ENCODE measurements at regions not wholly inside any gene's neighbourhood (a gene's known extent, or its start where the extent isn't known, plus 50 kb on each side); places are given as distances from the start of the nearest gene placed in this dataset.
"Not testable (repeated sequence)": the region's sequence is repeated elsewhere in the genome, so short reads cannot be mapped to it uniquely, and the experiment has no call there.

- H3K27ac Mint-ChIP-seq: no peak overlapping the region
- no peaks in the 10 kb centered on the region for H3K4me1 Mint-ChIP-seq (ENCODE audit: low read depth)
- no peak overlapping the region for H3K4me3 Mint-ChIP-seq
- no peaks in the 10 kb centered on the region for H3K27me3 Mint-ChIP-seq
- H3K9me3 Mint-ChIP-seq: no peaks in the 10 kb centered on the region
- no peaks in the 10 kb centered on the region for H3K36me3 Mint-ChIP-seq (ENCODE audit: low read depth)
- intact Hi-C loops (cut with micrococcal nuclease): no loop called here
Observed at GRCh38 chrX:148080593-148080992, 99.5 kb downstream of the FMR1NB start.

- H3K4me1 Mint-ChIP-seq (ENCODE audit: low read depth): no peaks in the 10 kb centered on the region
- no peak overlapping the region for H3K27ac Mint-ChIP-seq
- no peak overlapping the region for H3K4me3 Mint-ChIP-seq
- no peaks in the 10 kb centered on the region for H3K27me3 Mint-ChIP-seq
- no peaks in the 10 kb centered on the region for H3K9me3 Mint-ChIP-seq
- H3K36me3 Mint-ChIP-seq (ENCODE audit: low read depth): no peaks in the 10 kb centered on the region
- intact Hi-C loops (cut with micrococcal nuclease): no loop called here
Observed at GRCh38 chrX:148084611-148085010, 103.5 kb downstream of the FMR1NB start.

- Mint-ChIP-seq H3K4me1 (ENCODE audit: low read depth) (no peaks in the 10 kb centered on the region), H3K27ac (no peak overlapping the region), H3K27me3 (no peaks in the 10 kb centered on the region), H3K9me3 (no peaks in the 10 kb centered on the region), H3K4me3 (no peak overlapping the region), H3K36me3 (ENCODE audit: low read depth) (no peaks in the 10 kb centered on the region)
- intact Hi-C loops (cut with micrococcal nuclease): no loop called here
Observed at GRCh38 chrX:148120151-148120550, 139.0 kb downstream of the FMR1NB start.

GRCh38 chrX:148120999-148121623, 140.0 kb downstream of the FMR1NB start:
- H3K4me1 Mint-ChIP-seq (ENCODE audit: low read depth): no peaks in the 10 kb centered on the region
- no peaks in the 10 kb centered on the region for H3K36me3 Mint-ChIP-seq (ENCODE audit: low read depth)
- no peaks in the 10 kb centered on the region for H3K9me3 Mint-ChIP-seq
- H3K4me3 Mint-ChIP-seq: no peak overlapping the region
- H3K27me3 Mint-ChIP-seq: no peaks in the 10 kb centered on the region
- intact Hi-C loops (cut with micrococcal nuclease): no loop called here
- H3K27ac Mint-ChIP-seq: no peak overlapping the region

GRCh38 chrX:148128872-148129505, 147.9 kb downstream of the FMR1NB start:
- H3K27ac Mint-ChIP-seq; H3K9me3 Mint-ChIP-seq; H3K27me3 Mint-ChIP-seq; H3K4me1 Mint-ChIP-seq (ENCODE audit: low read depth); intact Hi-C loops (cut with micrococcal nuclease); H3K36me3 Mint-ChIP-seq (ENCODE audit: low read depth): not testable (repeated sequence)
- H3K4me3 Mint-ChIP-seq: peak overlapping the region; percentile 39

GRCh38 chrX:148133105-148133725, 152.1 kb downstream of the FMR1NB start:
- Mint-ChIP-seq H3K4me1 (ENCODE audit: low read depth) (no peaks in the 10 kb centered on the region), H3K27ac (no peak overlapping the region), H3K9me3 (no peaks in the 10 kb centered on the region), H3K27me3 (no peaks in the 10 kb centered on the region), H3K36me3 (ENCODE audit: low read depth) (no peaks in the 10 kb centered on the region), H3K4me3 (no peak overlapping the region)
- intact Hi-C loops (cut with micrococcal nuclease): loop anchor here (5.0 kb wide), 1 partner anchor 1154 kb away; no protein-coding TSS in a partner anchor

- H3K9me3 Mint-ChIP-seq: no peaks in the 10 kb centered on the region
- intact Hi-C loops (cut with micrococcal nuclease): loop anchor here (5.0 kb wide), 1 partner anchor 1153 kb away; no protein-coding TSS in a partner anchor
- no peak overlapping the region for H3K4me3 Mint-ChIP-seq
- no peaks in the 10 kb centered on the region for H3K4me1 Mint-ChIP-seq (ENCODE audit: low read depth)
- no peak overlapping the region for H3K27ac Mint-ChIP-seq
- H3K36me3 Mint-ChIP-seq (ENCODE audit: low read depth): no peaks in the 10 kb centered on the region
- no peaks in the 10 kb centered on the region for H3K27me3 Mint-ChIP-seq
Observed at GRCh38 chrX:148134578-148134977, 153.4 kb downstream of the FMR1NB start.

GRCh38 chrX:148135738-148136137, 154.6 kb downstream of the FMR1NB start:
- H3K36me3 Mint-ChIP-seq (ENCODE audit: low read depth): no peaks in the 10 kb centered on the region
- no peaks in the 10 kb centered on the region for H3K4me1 Mint-ChIP-seq (ENCODE audit: low read depth)
- no peaks in the 10 kb centered on the region for H3K9me3 Mint-ChIP-seq
- intact Hi-C loops (cut with micrococcal nuclease): no loop called here
- no peaks in the 10 kb centered on the region for H3K27me3 Mint-ChIP-seq
- no peak overlapping the region for H3K4me3 Mint-ChIP-seq
- no peak overlapping the region for H3K27ac Mint-ChIP-seq

GRCh38 chrX:148146121-148146520, 165.0 kb downstream of the FMR1NB start:
- H3K27ac Mint-ChIP-seq: no peak overlapping the region
- H3K27me3 Mint-ChIP-seq: no peaks in the 10 kb centered on the region
- intact Hi-C loops (cut with micrococcal nuclease): no loop called here
- H3K9me3 Mint-ChIP-seq: no peaks in the 10 kb centered on the region
- H3K4me3 Mint-ChIP-seq: no peak overlapping the region
- H3K4me1 Mint-ChIP-seq (ENCODE audit: low read depth): no peaks in the 10 kb centered on the region
- H3K36me3 Mint-ChIP-seq (ENCODE audit: low read depth): no peaks in the 10 kb centered on the region

GRCh38 chrX:148156986-148157385, 175.8 kb downstream of the FMR1NB start:
- no peak overlapping the region for H3K4me3 Mint-ChIP-seq
- H3K9me3 Mint-ChIP-seq: no peaks in the 10 kb centered on the region
- no peaks in the 10 kb centered on the region for H3K27me3 Mint-ChIP-seq
- no peaks in the 10 kb centered on the region for H3K36me3 Mint-ChIP-seq (ENCODE audit: low read depth)
- H3K4me1 Mint-ChIP-seq (ENCODE audit: low read depth): no peaks in the 10 kb centered on the region
- H3K27ac Mint-ChIP-seq: no peak overlapping the region
- intact Hi-C loops (cut with micrococcal nuclease): no loop called here

GRCh38 chrX:148159796-148160195, 178.7 kb downstream of the FMR1NB start:
- H3K4me3 Mint-ChIP-seq: no peak overlapping the region
- H3K4me1 Mint-ChIP-seq (ENCODE audit: low read depth): no peaks in the 10 kb centered on the region
- intact Hi-C loops (cut with micrococcal nuclease): no loop called here
- no peaks in the 10 kb centered on the region for H3K36me3 Mint-ChIP-seq (ENCODE audit: low read depth)
- H3K27ac Mint-ChIP-seq: no peak overlapping the region
- no peaks in the 10 kb centered on the region for H3K9me3 Mint-ChIP-seq
- no peaks in the 10 kb centered on the region for H3K27me3 Mint-ChIP-seq

GRCh38 chrX:148161701-148162100, 180.6 kb downstream of the FMR1NB start:
- H3K36me3 Mint-ChIP-seq (ENCODE audit: low read depth): no peaks in the 10 kb centered on the region
- intact Hi-C loops (cut with micrococcal nuclease): no loop called here

GRCh38 chrX:148185631-148186030, 204.5 kb downstream of the FMR1NB start:
- intact Hi-C loops (cut with micrococcal nuclease): no loop called here
- Mint-ChIP-seq H3K4me1 (ENCODE audit: low read depth) (no peaks in the 10 kb centered on the region), H3K9me3 (peaks cover 5% of the 10 kb centered on the region), H3K36me3 (ENCODE audit: low read depth) (no peaks in the 10 kb centered on the region), H3K27me3 (no peaks in the 10 kb centered on the region), H3K27ac (no peak overlapping the region), H3K4me3 (no peak overlapping the region)

More at GRCh38 chrX:148161701-148162100, 180.6 kb downstream of the FMR1NB start:
- Mint-ChIP-seq H3K27me3 (no peaks in the 10 kb centered on the region), H3K4me1 (ENCODE audit: low read depth) (no peaks in the 10 kb centered on the region), H3K4me3 (no peak overlapping the region), H3K27ac (no peak overlapping the region), H3K9me3 (no peaks in the 10 kb centered on the region)

- Mint-ChIP-seq H3K36me3 (ENCODE audit: low read depth) (no peaks in the 10 kb centered on the region), H3K4me3 (no peak overlapping the region), H3K27ac (no peak overlapping the region), H3K4me1 (ENCODE audit: low read depth) (no peaks in the 10 kb centered on the region), H3K9me3 (no peaks in the 10 kb centered on the region), H3K27me3 (no peaks in the 10 kb centered on the region)
- intact Hi-C loops (cut with micrococcal nuclease): no loop called here
Observed at GRCh38 chrX:148192547-148192946, 211.4 kb downstream of the FMR1NB start.
